ENCODE measurements at regions not wholly inside any gene's neighbourhood (a gene's known extent, or its start where the extent isn't known, plus 50 kb on each side); places are given as distances from the start of the nearest gene placed in this dataset.

GRCh38 chr1:199109160-199109559 lies 470.3 kb downstream of the PTPRC start:
- no peak for FAIRE-seq
- Histone ChIP-seq H3K27ac (ENCODE audit: extremely low read length, insufficient read depth, low read length) (no peak overlapping the region), H3K4me1 (ENCODE audit: insufficient read depth, low read length) (no peaks in the 10 kb centered on the region), H3K9me3 (ENCODE audit: low read length) (no peaks in the 10 kb centered on the region; the same call in 1 of the 2 replicates), H4K20me1 (ENCODE audit: insufficient read depth, low read length) (no peaks in the 10 kb centered on the region), H3K9ac (ENCODE audit: insufficient read depth, low read depth, low read length) (no peak overlapping the region), H3K27me3 (ENCODE audit: control insufficient read depth in 1 of 2, insufficient read depth in 2 of 2, low read length in 2 of 2) (no peaks in the 10 kb centered on the region; a peak in 1 of 5 replicates), H3K79me2 (ENCODE audit: insufficient read depth, low read length) (no peaks in the 10 kb centered on the region), H3K36me3 (replicated peaks in 1 of 2; ENCODE audit: control insufficient read depth in 1 of 2, insufficient read depth in 2 of 2, low read length in 2 of 2) (no peaks in the 10 kb centered on the region), H3K4me2 (ENCODE audit: low read depth, low read length) (no peak overlapping the region), H3K4me3 (replicated peaks in 1 of 3; ENCODE audit: insufficient read depth in 1 of 3, low read depth in 2 of 3, low read length in 3 of 3) (no peak overlapping the region), H2AFZ (ENCODE audit: low read length) (no peak overlapping the region)
- WGBS (ENCODE audit: low lambda C conversion rate): 32% methylated on average over 3 of the region's 3 CpGs
- no peak for DNase-seq (ENCODE audit: low spot score)
- in situ Hi-C loops (cut with HindIII; ENCODE audit: extremely low pct_ligation_motif_present, low pct_unique_long_range_greater_than_20kb) (loop anchor here (25.0 kb wide), 1 partner anchor 347 kb away; no protein-coding TSS in a partner anchor), intact Hi-C loops (cut with micrococcal nuclease; ENCODE audit: unreplicated experiment) (no loop called here)
- TF ChIP-seq ARID2 (CRISPR knock-in tag; IDR thresholded peaks at IDR 0.05; ENCODE audit: borderline replicate concordance): no peak
- TF ChIP-seq ZNF773 (CRISPR knock-in tag; IDR thresholded peaks at IDR 0.05; ENCODE audit: borderline replicate concordance): no peak
- no peak for TF ChIP-seq ZSCAN20 (CRISPR knock-in tag; IDR thresholded peaks at IDR 0.05; ENCODE audit: borderline replicate concordance)
- no peak for TF ChIP-seq ZNF235 (CRISPR knock-in tag; IDR thresholded peaks at IDR 0.05; ENCODE audit: borderline replicate concordance)
- TF ChIP-seq, protein P1, sequence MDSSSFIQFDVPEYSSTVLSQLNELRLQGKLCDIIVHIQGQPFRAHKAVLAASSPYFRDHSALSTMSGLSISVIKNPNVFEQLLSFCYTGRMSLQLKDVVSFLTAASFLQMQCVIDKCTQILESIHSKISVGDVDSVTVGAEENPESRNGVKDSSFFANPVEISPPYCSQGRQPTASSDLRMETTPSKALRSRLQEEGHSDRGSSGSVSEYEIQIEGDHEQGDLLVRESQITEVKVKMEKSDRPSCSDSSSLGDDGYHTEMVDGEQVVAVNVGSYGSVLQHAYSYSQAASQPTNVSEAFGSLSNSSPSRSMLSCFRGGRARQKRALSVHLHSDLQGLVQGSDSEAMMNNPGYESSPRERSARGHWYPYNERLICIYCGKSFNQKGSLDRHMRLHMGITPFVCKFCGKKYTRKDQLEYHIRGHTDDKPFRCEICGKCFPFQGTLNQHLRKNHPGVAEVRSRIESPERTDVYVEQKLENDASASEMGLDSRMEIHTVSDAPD (CRISPR knock-in tag; IDR thresholded peaks at IDR 0.05): no peak
- no peak for TF ChIP-seq ZNF616 (CRISPR knock-in tag; IDR thresholded peaks at IDR 0.05; ENCODE audit: low read depth)
- no peak for TF ChIP-seq PTBP1 (IDR thresholded peaks at IDR 0.05; ENCODE audit: low read depth, low read length, poor library complexity, severe bottlenecking)
- TF ChIP-seq ZNF18 (CRISPR knock-in tag; IDR thresholded peaks at IDR 0.05; ENCODE audit: insufficient replicate concordance): no peak
- no peak for TF ChIP-seq ZNF12 (CRISPR knock-in tag; IDR thresholded peaks at IDR 0.05)
- TF ChIP-seq ZNF274 (CRISPR knock-in tag; IDR thresholded peaks at IDR 0.05): no peak
- TF ChIP-seq CTCF (CRISPR knock-in tag; IDR thresholded peaks at IDR 0.05): no peak
- TF ChIP-seq ZNF770 (CRISPR knock-in tag; IDR thresholded peaks at IDR 0.05): no peak
- TF ChIP-seq ZNF556 (CRISPR knock-in tag; IDR thresholded peaks at IDR 0.05; ENCODE audit: borderline replicate concordance): no peak
- TF ChIP-seq ZNF101 (CRISPR knock-in tag; IDR thresholded peaks at IDR 0.05; ENCODE audit: borderline replicate concordance, low read depth): no peak
- no peak for TF ChIP-seq E2F1 (CRISPR knock-in tag; IDR thresholded peaks at IDR 0.05)
- TF ChIP-seq GTF2F1 (IDR thresholded peaks at IDR 0.05; ENCODE audit: low read length): no peak
- ChIA-PET CTCF (ENCODE audit: low intra/inter-chr PET ratio, low total read pairs) (no interaction called here), POLR2A (no interaction called here)
- ATAC-seq: no peak
- no TSS peak for BruUV-seq (replicated peaks)
